ENCODE measurements at regions not wholly inside any gene's neighbourhood (a gene's known extent, or its start where the extent isn't known, plus 50 kb on each side); places are given as distances from the start of the nearest gene placed in this dataset.
"Not testable (repeated sequence)": the region's sequence is repeated elsewhere in the genome, so short reads cannot be mapped to it uniquely, and the experiment has no call there.

DNA sequence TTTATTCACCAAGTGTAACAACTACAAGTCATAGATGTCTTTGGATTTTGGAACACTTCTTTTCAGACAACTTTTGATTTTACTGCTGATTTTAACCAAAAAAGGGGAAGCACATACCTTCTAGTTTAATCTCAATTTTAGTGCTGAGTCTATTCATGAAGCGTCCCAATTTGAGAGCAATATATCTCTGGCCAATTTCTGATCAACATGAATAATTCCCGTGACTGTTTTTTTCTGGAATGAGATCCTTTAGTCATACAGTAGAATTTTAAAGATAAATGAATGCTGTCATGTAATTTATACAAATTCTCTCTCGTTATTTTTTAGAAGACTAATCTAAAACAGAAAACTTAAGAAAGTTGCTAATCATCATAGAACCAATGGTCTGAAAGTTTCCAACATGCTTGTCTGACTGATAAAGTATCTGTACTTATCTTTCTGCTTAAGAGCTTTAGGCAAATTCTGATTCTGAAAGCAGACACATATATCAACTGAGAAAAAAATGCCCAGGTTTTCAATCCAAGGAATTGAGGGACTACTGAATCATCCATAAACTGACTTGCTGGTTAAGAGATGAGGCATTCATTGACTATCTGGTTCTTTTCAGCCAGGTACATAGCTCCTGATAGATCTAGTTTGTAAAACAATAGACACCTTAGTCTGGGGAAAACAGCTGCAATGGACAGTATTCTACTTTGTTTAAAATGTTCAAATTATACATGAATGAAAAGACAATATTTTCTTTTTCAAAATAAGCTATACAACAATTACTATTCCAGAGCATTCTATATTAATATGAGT is 657.5 kb downstream of the RFPL4B start:
- no peak for DNase-seq

DNA sequence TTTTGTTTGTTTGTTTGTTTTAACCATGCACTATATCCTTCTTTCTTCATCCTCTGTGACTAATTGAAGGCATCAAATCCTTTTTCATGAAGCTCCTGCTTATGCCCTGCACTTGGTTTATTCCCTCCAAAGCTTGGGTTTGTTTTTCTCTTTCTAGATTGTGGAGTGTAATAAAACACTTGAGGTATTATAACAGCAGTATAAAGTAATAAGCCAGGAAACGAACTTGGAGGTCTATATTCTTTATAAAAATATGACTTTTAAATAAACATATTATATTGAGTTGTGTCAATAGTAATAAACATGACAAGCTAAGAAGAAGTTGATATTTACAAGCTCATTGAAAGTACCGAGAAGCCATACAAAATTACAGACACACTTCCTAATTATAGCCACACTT is 659.4 kb downstream of the RFPL4B start:
- no peak for DNase-seq

DNA sequence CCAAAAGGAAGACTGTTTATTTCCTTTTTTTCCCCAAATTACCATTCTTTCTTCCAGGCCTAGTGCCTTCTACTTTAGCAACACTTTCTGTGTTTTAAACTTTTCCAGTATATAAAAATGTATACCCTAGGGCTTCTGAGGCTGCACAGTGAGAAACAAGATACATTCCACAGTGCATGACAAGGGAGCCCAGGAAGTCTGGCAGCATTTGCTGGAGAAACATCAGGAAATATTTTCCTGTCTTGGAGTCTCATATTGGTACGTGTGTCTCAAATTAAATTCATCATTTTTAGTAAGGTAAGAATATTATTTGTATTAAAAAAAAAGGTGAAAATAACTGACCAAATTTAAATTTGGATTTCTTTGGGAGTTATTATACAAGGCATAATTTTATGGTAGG is 662.6 kb downstream of the RFPL4B start:
- no peak for DNase-seq

DNA sequence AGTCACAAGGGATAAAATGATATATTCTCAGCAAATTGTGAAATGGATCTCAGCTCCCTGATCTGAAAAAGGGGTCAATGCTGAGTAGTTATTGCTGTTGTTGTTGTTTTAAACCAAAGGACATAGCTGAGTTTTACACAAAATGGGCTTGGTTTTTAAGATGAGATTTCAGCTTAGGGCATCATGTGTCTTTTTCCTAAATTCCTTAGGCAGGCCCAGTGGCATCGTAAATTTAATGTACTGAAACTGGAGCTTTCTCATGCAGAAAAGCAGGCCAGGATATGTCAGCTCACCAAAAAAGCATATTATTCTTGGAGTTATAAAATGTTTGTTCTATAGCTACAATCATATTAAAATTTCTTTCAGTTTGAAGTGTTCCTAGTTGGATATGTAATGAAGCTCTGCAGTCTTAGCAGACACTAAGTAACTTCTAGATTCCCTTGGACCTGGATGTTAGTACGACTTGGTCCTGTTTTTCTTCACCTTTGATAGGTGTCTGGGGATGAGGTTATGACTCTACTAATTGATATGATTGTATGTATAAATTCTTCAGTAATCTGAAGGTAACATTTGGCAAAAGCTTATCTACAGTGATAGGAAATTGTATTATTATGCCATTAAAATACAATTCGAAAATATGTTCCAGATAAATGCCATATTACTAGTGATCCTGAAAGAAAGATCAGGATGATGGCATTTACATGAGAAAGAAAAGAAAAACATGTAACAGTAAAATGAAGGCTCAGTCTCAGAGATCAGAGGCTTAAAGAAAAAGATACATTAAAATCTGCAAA is 663.3 kb downstream of the RFPL4B start:
- no peak for DNase-seq

DNA sequence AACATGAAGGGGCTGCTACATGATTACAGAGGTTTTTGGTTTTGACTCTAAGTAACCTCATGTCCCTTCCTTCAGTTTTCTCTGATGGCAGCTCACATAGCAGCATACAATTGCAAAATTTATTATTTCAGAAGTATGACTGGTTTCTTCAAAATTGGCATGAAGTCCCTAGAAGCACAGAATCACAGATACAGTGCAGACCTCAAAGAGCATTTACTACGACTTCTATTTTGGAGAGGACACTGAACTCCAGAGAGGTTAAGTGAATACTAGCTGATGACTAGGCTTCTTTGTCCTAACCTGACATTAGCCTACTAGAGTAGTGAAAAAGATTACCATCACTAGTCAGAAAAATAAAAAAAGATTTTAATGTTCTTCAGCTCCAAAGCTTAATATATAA is 664.3 kb downstream of the RFPL4B start:
- no peak for DNase-seq

DNA sequence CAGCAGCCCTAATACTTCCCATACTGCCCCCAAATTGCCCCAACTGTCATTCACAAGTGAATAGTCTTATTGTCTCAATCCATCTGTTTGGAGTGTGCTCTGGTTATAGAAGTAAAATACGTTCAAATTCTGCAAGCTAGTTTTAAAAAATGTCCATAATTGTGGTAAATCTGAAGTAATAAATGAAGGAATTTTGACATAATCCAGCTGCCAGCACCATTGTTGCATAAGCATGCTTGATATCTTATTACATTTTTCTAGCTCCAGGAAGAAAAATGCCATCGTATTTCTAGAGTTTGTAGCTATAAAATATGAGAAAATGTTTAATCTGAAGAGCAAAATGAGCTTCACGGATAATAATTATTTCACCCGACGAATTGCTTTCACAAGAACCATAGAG is 664.7 kb downstream of the RFPL4B start:
- DNase-seq: no peak

DNA sequence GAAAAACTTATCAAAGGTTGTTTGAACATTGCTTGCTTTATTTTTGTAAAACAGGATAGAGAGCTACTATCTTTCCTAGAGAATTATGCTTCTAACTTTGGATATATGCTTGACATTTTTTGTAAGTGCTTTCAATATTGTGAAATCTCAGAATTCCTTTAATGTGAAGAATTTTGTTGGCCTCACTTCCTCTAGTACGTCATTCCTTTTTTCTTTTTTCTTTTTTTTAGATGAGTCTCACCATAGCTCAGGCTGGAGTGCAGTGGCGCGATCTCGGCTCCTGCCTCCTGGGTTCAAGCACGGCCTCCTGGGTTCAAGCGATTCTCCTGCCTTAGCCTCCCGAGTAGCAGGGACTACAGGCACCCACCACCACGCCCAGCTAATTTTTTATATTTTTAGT is 668.1 kb downstream of the RFPL4B start:
- no peak for DNase-seq

DNA sequence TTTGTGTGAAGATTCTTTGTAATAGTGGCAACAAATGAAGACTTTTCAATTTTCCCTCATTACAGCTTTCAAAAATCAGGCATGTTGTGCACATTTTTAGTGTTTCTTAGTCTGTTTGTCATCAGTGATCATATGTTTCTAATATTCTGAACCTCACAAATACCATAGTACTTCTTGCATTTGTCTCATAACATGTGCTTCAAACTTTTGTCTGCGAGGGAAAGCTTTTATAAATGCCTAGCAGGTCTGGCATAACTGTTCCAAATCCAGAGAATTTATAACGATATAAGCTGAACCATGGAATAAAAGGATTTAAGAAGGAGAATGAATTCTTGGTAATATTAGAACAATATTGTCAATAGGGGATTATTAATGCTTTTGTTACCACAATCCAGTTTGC is 670.2 kb downstream of the RFPL4B start:
- no peak for DNase-seq

DNA sequence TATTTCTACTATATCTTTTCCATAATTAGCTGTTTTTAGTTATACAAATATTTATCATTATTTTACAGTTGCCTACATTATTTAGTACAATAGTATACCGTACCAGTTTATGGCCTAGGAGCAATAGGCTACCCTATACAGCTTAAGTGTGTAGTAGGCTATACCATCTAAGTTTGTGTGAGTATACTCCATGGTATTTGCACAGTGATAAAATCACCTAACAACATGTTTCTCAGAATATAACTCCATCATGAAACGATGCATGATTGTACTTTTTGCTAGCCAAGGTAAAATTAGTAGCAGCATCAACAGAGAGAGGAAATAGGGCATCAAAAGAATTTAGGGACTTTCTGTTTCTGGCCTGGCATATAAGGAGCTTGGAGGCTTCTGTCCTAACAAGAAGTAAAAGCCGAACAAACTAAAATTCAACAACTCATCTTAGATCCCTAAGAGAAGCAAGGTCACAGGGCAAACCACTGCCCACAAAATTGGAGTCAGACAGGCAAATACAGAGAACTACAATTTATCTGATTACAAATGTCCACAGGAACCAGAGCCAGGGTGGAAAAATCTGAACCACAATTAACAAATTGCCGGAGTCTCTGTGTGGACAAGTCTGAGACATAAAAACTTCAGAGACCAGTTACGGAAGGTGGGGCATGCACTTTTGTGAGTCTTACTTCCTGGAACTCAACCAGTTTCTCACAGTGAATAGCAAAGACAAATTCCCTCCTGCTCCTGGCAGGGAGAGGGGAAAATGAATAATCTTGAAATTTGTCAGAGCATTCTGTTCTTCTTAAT is 671.4 kb downstream of the RFPL4B start:
- DNase-seq: no peak

DNA sequence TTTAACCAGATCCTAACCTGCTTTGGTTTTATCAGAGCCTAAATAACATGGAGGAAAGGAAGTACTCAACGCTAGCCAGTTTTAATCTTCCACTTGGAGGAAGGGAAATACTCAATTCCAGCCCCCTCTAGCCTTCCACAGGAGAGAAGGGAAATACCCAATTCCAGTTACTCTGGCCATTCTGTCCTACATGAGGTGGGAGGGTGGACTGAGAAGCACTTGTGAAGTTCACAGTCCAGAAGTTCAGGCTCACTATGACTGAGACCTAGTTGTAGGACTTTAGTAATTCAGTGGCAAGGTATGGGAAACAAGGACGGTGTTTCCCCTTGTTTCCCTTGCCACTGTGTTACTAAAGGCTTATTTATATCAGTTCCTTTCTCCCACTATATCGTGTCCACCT is 672.0 kb downstream of the RFPL4B start:
- DNase-seq: no peak

DNA sequence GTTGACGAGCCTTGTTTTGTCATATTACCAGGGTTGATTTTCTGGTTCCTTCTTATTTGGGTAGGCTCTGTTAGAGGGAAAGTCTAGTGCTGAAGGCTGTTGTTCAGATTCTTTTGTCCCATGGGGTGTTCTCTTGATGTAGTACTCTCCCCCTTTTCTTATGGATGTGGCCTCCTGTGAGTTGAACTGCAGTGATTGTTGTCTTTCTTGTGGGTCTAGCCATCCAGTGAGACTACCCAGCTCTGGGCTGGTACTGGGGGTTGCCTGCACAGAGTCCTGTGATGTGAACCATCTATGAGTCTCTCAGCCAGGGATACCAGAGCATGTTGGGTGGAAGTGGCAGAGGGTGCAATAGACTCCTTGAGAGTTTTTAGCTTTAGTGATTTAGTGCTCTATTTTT is 680.6 kb downstream of the RFPL4B start:
- DNase-seq: no peak

DNA sequence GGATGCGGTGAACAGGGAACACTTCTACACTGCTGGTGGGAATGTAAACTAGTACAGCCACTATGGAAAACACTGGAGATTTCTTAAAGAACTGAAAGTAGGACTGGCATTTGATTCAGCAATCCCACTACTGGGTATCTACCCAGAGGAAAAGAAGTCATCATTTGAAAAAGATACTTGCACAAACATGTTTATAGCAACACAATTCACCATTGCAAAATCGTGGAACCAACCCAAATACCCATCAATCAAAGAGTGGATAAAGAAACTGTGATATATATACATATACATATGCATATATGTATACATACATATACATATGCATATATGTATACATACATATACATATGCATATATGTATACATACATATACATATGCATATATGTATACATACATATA is 682.0 kb downstream of the RFPL4B start:
- not testable (repeated sequence) for DNase-seq

DNA sequence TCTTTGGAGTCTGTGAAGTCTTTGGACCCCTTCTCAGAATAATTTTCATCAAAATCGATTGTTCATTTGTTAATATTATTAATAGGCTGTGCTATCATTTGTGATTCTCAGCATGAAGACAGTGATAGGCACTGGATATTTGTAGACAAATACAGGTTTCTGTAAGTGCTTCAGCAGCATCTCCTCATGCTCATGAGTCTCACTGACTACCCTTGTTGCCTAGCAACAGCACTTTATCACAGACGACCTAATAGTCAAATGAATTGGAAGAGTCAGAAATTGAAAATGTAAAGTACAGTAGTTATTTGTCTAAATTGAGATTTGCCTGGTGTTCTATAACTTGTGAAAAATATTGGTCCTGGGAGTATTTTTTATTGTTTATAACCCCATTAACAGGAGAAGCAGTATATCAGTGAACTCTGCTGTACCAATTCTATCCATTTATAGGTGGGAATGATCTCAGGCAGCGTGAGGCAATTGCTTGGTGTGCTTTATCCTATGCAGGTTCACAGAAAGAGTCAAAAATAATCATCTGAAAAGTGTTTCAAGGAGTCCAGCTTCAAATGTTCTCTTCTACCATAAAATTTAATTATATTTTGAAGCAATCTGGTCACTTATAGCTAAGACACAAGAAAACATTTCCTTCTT is 684.6 kb downstream of the RFPL4B start:
- no peak for DNase-seq

DNA sequence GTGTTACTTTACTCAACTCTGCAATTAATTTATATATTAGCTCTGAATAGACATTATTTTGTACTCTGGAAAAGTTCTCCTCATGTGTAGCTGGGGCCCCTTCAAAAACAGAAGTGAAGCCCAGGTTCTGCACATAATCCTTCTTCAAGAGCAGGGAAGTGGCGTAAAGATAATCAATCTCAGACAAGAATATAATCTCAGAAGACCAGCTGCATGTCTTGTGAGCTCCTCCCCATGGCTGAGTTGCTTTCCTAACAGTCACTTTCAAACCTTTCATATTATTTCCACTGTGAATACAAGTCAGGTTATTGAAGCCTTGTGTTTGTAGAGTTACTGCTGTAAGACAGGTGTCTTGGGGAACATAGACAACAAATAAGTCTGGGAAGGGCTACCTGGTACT is 691.9 kb downstream of the RFPL4B start:
- no peak for DNase-seq

DNA sequence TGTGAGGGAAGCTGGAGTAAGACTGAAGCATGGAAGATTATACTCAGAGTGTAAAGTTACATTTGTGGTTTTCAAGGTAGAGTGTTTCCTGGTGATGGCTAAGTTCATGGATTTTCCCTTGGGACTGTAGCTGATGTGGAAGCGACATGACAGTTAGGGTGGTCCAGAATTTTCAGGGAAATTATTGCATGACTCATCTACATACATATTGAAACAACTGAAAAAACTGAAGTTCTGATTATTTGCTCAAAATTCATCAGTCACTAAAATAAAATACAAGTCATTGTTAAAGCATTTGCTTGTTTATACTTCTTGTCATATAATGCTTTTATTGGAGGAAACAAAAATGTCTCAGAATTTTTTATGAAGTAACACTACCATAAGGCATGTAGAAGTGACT is 700.0 kb downstream of the RFPL4B start:
- DNase-seq: no peak

DNA sequence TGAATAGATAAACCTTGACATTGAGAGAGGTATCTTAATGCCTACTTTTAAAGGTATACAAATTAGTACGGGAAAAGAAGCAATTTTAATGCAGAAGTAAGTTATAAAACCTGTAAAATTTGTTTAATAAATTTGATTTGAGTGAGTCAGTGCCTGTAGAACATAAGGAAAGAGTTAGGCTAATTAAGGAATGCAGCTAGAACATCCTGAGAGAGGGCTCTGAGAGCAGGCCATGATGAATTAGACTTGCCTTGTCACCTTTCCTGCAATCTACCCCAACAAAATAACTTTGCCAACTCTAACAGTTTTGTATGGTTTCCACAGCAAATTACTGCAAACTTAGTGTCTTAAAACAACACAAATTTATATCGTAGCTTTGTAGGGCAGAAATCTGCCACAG is 700.8 kb downstream of the RFPL4B start:
- no peak for DNase-seq

DNA sequence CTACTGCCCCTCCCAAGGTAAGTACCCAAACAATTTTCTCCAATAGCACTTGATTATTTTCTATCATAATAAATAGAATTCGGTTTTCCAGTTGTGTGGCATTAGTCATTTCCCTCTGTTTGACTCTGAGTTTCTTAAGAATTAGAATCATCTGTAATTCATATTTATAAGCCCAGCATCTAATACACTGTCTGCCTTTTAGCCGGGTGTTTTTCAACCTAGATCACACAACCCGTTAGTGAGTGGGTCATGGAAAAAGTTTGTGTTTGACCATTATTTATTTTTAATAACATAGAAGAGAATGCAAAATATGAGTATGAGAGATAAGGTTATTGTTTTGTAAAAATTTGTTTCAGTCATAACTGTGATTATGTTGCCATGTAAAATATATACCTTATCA is 701.6 kb downstream of the RFPL4B start:
- no peak for DNase-seq

DNA sequence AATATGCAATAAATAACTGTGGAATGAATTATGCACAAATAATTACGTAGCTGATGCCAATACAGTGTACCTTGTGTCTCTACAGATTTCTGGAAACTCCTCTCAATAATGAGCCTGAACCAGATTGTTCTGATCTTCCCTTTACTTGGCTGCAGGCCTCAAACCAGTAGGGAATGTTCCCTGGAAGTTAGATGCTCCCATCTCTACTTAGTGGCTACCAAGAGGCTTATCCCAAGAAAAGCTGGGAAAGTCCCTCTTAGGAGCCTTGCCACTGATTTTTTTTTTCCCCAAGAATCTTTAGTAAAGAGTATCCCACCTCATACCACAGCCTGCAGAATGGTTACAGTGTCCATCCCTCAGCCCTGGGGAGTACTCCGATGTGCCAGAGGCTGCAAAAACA is 702.1 kb downstream of the RFPL4B start:
- no peak for DNase-seq

DNA sequence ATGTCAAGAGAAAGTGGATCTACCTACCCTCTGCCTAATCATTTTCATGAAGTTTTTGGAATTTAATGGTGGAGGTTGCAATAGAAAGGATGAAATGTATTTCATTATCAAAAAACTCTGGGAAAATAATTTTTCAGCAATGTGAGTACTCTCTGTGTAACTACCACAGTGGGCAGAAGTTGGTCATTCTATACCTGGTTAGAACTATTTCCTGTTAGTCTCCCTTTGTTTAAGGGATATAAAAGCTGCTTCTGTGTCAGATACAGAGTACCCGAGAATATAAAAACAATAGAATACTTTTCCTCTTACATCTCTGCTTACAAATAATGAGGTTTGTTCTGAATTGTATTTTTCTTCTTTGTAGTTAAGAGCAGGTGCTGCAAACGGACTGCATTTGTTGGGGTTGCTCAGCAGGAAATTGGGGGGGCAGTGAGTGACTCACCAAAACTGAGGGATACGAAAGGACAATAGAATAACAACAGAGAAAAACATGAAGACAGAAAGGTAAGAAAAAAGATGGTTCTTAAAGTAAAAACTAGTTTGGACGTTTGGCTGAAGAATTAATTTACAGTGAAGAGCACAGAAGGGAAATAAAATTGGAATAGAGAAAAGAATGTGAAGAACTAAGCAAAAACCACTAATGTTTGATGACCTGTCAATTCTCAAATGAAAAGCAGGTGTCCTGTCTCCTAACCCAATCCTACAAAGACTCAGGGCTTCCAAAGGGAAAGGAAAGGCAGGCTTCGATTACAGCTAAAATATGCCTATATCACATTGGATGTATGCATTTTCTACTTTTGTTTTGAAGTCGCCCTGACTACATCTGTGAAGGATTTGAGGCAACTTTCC is 703.1 kb downstream of the RFPL4B start:
- DNase-seq: no peak

DNA sequence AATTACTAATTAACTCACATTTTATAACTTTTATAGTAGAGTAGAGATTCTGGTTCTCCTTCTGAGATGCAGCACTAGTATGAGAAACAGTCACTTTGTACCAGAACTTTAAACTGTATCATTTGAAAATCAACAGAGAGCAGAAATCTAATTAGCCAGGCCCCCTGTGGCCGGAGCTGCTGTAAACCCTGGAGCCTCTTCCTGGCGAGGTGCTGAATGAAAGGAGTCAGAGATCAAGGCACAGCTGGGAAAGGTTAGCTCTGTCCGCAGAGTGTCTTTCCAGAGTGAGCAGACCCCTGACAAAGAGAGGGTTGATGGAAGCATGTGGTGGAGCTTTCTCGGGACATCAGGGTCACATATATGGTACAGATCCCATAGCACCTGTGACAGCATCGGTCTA is 703.8 kb downstream of the RFPL4B start:
- DNase-seq: no peak

DNA sequence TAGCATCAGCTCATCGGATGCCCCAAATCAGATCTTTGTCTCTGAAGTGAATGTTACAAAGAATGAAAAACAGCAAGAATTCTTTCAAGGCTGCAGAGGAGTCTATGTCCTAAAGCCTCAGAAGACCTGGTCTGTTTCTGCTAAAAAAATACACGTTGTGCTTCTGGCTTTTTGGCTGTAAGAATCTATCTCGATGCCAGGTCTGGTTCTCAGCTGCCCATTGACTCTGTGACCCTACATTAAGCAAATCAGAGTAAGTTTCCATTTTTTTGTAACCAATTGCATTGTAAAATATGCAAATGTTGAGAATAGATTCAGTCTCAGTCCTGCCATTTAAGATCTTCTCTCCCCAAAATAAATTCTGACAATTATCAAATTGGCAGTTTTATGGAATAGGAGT is 705.4 kb downstream of the RFPL4B start:
- no peak for DNase-seq

DNA sequence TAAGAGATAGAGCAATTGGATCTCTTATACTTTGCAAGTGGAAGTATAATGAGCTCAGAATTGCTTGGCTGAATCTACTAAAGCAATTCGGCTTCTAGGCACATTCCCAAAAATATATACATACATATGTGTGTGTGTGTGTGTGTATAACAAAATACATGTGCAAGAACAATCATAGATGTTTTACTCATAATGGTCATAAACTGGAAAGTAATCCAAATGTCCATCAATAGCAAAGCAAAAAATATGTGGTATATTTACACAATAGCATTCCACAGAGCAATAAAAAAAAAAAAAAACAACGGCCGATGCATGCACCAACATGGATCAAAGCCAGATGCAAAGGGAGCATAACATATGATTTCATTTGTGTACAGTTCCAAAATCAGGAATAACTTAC is 707.9 kb downstream of the RFPL4B start:
- DNase-seq: no peak
